ENCODE measurements at regions not wholly inside any gene's neighbourhood (a gene's known extent, or its start where the extent isn't known, plus 50 kb on each side); places are given as distances from the start of the nearest gene placed in this dataset.

DNA sequence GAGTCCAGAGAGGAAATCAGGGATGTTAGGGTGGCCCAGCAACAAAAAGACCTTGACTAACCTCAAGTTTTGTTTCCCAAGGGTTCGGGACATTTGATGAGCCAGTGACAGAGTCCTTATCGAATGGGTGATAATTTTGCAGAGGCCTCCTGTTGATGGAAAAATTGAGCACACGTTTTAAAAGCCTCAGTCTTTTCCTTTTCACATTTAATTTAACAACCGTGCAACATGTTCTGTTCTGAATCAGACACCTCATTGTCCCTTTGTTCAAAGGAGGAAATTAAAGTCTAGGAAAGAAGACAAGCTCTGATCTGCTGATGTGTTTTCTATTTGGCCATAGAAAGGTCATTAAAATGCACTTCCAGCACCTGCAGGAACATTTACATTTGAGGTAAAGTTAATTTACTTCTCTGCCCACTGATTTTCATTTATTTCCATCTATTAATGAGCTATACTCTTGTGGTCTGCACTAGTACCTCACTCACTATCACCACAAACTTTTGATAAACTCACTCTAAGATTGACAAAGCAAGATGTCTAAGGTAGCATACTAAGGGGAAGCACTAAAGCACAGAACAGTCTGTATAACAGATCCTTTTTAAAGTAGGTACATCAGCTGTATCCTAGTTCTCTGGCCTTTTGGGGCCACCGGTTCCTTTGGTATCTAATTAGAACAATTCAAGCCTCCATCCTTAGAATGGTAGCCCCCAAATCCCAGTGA lies 147.0 kb downstream of the RPAP3 start (continued):
- TF ChIP-seq, protein P1, sequence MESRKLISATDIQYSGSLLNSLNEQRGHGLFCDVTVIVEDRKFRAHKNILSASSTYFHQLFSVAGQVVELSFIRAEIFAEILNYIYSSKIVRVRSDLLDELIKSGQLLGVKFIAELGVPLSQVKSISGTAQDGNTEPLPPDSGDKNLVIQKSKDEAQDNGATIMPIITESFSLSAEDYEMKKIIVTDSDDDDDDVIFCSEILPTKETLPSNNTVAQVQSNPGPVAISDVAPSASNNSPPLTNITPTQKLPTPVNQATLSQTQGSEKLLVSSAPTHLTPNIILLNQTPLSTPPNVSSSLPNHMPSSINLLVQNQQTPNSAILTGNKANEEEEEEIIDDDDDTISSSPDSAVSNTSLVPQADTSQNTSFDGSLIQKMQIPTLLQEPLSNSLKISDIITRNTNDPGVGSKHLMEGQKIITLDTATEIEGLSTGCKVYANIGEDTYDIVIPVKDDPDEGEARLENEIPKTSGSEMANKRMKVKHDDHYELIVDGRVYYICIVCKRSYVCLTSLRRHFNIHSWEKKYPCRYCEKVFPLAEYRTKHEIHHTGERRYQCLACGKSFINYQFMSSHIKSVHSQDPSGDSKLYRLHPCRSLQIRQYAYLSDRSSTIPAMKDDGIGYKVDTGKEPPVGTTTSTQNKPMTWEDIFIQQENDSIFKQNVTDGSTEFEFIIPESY (IDR thresholded peaks at IDR 0.05; ENCODE audit: borderline replicate concordance, low read depth): no peak
- no peak for TF ChIP-seq RCOR1 (IDR thresholded peaks at IDR 0.05; ENCODE audit: low read length)
- no peak for TF ChIP-seq TEAD4 (IDR thresholded peaks at IDR 0.05; ENCODE audit: borderline replicate concordance, insufficient read depth)
- no peak for TF ChIP-seq MEF2A (IDR thresholded peaks at IDR 0.05; ENCODE audit: borderline replicate concordance, low read depth)
- TF ChIP-seq, protein P2, sequence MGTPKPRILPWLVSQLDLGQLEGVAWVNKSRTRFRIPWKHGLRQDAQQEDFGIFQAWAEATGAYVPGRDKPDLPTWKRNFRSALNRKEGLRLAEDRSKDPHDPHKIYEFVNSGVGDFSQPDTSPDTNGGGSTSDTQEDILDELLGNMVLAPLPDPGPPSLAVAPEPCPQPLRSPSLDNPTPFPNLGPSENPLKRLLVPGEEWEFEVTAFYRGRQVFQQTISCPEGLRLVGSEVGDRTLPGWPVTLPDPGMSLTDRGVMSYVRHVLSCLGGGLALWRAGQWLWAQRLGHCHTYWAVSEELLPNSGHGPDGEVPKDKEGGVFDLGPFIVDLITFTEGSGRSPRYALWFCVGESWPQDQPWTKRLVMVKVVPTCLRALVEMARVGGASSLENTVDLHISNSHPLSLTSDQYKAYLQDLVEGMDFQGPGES (IDR thresholded peaks at IDR 0.05; ENCODE audit: low read depth, low read length): no peak

DNA sequence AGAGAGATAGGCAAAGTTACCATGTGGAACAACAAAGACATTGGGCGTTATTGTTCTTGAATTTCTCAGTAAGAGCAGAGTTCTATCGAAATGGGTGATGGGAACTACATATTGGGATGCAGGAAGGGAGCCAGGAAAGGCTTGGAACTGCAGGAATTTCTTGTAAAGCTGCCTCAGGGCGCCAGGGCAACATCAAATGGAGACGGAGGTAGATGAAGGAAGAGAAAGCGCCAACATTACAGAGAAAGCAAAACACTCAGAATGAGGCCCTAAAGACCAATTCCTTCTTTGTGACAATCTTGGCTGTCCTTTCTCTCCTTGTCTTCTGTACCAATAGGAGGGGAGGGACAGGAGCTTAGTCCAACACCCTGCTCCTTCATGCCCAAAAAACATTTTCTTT lies 148.4 kb downstream of the RPAP3 start:
- POLR2A ChIA-PET: no interaction called here
- Histone ChIP-seq H3F3A (replicated peaks; ENCODE audit: insufficient read depth) (no peaks in the 10 kb centered on the region), H3K27ac (ENCODE audit: low read depth in 2 of 2, low read length in 1 of 2) (no peak overlapping the region), H3K79me2 (ENCODE audit: insufficient read depth) (no peaks in the 10 kb centered on the region), H3K36me3 (replicated peaks in 1 of 2; ENCODE audit: control insufficient read depth in 1 of 2, insufficient read depth in 2 of 2, low read length in 1 of 2) (no peaks in the 10 kb centered on the region), H3K4me3 (ENCODE audit: low read depth in 2 of 2, low read length in 1 of 2) (no peak overlapping the region), H3K4me1 (ENCODE audit: control insufficient read depth in 1 of 2, insufficient read depth in 2 of 2, low read depth in 1 of 2, low read length in 1 of 2) (no peaks in the 10 kb centered on the region), H3K4me2 (no peak overlapping the region), H4K20me1 (ENCODE audit: insufficient read depth) (no peaks in the 10 kb centered on the region), H3K27me3 (ENCODE audit: insufficient read depth) (no peaks in the 10 kb centered on the region; the same call in 1 of the 2 replicates), H3K9ac (no peak overlapping the region), H3K9me2 (no peaks in the 10 kb centered on the region), H2AFZ (ENCODE audit: low read depth) (no peak overlapping the region), H3K9me3 (no peaks in the 10 kb centered on the region)
- CTCF ChIA-PET: no interaction called here
- 32% methylated on average over 5 of the region's 5 CpGs for WGBS (ENCODE audit: low lambda C conversion rate)
- DNase-seq: no peak
- TF ChIP-seq CHD2 (IDR thresholded peaks at IDR 0.05; ENCODE audit: low read length, partially characterized antibody) (no peak), ELF1 (IDR thresholded peaks at IDR 0.05) (no peak), MXI1 (IDR thresholded peaks at IDR 0.05; ENCODE audit: low read depth, low read length) (no peak), EP300 (IDR thresholded peaks at IDR 0.05; ENCODE audit: borderline replicate concordance in 1 of 2, low read depth in 1 of 2, low read length in 1 of 2) (no peak), NRF1 (IDR thresholded peaks at IDR 0.05; ENCODE audit: low read depth, low read length) (no peak), SIN3A (IDR thresholded peaks at IDR 0.05; ENCODE audit: borderline replicate concordance, low read depth, low read length) (no peak), TEAD4 (IDR thresholded peaks at IDR 0.05; ENCODE audit: borderline replicate concordance, insufficient read depth) (no peak), GABPA (IDR thresholded peaks at IDR 0.05; ENCODE audit: low read depth) (no peak), POLR2AphosphoS5 (IDR thresholded peaks at IDR 0.05; ENCODE audit: low read depth, low read length) (no peak), FOSL2 (IDR thresholded peaks at IDR 0.05; ENCODE audit: borderline replicate concordance, low read depth) (no peak), YY1 (IDR thresholded peaks at IDR 0.05; ENCODE audit: low read depth) (no peak)
- TF ChIP-seq, protein P3, sequence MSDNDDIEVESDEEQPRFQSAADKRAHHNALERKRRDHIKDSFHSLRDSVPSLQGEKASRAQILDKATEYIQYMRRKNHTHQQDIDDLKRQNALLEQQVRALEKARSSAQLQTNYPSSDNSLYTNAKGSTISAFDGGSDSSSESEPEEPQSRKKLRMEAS (IDR thresholded peaks at IDR 0.05; ENCODE audit: low read depth): no peak
- TF ChIP-seq, protein P4, sequence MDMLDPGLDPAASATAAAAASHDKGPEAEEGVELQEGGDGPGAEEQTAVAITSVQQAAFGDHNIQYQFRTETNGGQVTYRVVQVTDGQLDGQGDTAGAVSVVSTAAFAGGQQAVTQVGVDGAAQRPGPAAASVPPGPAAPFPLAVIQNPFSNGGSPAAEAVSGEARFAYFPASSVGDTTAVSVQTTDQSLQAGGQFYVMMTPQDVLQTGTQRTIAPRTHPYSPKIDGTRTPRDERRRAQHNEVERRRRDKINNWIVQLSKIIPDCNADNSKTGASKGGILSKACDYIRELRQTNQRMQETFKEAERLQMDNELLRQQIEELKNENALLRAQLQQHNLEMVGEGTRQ (IDR thresholded peaks at IDR 0.05; ENCODE audit: borderline replicate concordance, low read depth, low read length): no peak
- TF ChIP-seq, protein P5, sequence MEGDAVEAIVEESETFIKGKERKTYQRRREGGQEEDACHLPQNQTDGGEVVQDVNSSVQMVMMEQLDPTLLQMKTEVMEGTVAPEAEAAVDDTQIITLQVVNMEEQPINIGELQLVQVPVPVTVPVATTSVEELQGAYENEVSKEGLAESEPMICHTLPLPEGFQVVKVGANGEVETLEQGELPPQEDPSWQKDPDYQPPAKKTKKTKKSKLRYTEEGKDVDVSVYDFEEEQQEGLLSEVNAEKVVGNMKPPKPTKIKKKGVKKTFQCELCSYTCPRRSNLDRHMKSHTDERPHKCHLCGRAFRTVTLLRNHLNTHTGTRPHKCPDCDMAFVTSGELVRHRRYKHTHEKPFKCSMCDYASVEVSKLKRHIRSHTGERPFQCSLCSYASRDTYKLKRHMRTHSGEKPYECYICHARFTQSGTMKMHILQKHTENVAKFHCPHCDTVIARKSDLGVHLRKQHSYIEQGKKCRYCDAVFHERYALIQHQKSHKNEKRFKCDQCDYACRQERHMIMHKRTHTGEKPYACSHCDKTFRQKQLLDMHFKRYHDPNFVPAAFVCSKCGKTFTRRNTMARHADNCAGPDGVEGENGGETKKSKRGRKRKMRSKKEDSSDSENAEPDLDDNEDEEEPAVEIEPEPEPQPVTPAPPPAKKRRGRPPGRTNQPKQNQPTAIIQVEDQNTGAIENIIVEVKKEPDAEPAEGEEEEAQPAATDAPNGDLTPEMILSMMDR (IDR thresholded peaks at IDR 0.05): no peak
- TF ChIP-seq, protein P6, sequence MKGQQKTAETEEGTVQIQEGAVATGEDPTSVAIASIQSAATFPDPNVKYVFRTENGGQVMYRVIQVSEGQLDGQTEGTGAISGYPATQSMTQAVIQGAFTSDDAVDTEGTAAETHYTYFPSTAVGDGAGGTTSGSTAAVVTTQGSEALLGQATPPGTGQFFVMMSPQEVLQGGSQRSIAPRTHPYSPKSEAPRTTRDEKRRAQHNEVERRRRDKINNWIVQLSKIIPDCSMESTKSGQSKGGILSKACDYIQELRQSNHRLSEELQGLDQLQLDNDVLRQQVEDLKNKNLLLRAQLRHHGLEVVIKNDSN (IDR thresholded peaks at IDR 0.05; ENCODE audit: borderline replicate concordance, low read depth): no peak
- TF ChIP-seq, protein P7, sequence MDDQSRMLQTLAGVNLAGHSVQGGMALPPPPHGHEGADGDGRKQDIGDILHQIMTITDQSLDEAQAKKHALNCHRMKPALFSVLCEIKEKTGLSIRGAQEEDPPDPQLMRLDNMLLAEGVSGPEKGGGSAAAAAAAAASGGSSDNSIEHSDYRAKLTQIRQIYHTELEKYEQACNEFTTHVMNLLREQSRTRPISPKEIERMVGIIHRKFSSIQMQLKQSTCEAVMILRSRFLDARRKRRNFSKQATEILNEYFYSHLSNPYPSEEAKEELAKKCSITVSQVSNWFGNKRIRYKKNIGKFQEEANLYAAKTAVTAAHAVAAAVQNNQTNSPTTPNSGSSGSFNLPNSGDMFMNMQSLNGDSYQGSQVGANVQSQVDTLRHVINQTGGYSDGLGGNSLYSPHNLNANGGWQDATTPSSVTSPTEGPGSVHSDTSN (IDR thresholded peaks at IDR 0.05): no peak

Measured in SK-N-SH (cell line).